ENCODE measurements at regions not wholly inside any gene's neighbourhood (a gene's known extent, or its start where the extent isn't known, plus 50 kb on each side); places are given as distances from the start of the nearest gene placed in this dataset.

DNA sequence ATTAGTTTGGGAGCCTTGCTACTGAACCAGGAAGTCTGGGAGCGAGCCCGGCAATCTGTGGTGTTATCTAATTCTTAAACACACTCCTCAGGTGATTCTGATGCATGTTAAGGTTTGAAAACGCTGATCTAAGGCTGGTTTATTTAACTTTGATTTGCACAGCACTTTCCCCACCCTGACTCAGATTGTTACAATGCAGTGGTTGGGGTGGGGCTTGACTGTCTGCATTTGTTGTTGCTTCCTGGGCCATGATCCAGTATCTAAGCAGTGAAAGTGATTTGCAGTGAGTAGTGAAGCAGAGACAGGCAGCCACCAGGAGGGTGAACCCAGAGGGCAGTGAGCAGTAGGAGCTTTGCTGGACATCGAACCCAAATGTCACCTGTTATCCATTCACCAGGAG, 81.6 kb upstream of the ARGLU1 start:
- ChIA-PET POLR2A (no interaction called here), CTCF (no interaction called here)
- Mint-ChIP-seq H3K27me3 (ENCODE audit: low read depth) (no peaks in the 10 kb centered on the region), H3K4me1 (peaks cover 6% of the 10 kb centered on the region; the same call in 1 of the 2 replicates), H3K4me3 (no peak overlapping the region), H3K9me3 (peaks cover 23% of the 10 kb centered on the region), H3K36me3 (peaks cover 10% of the 10 kb centered on the region), H3K27ac (no peak overlapping the region; the same call in 1 of the 2 replicates)
- no peak for DNase-seq (ENCODE audit: low spot score)
- ATAC-seq, result no peak
- TF ChIP-seq TCF7 (CRISPR knock-in tag; IDR thresholded peaks at IDR 0.05; ENCODE audit: low read depth) (no peak), FOXK1 (CRISPR knock-in tag; IDR thresholded peaks at IDR 0.05) (no peak)

DNA sequence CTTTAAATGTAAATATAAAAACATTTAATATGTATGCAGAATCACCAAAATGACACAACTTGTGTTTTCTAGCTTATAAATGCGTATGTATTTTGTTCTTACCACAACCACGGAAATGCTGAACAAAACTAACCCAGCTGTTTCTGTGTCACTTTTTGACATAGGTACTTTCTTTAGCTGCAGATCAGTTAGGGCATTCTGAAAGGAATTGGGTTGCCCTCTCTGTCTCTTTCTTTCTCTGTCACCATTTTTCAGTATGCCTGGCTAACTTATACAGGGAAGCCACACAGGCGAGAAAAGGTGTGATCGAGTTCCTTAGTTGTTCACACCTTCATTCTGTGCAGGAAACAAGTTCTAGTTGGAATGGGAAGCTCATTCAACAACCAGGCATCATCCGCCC, 72.6 kb upstream of the ARGLU1 start:
- H3K9me3 Mint-ChIP-seq, result peaks cover 4% of the 10 kb centered on the region
- H3K4me1 Mint-ChIP-seq, result no peaks in the 10 kb centered on the region
- no peaks in the 10 kb centered on the region for H3K27me3 Mint-ChIP-seq (ENCODE audit: low read depth)
- TF ChIP-seq RORB (CRISPR knock-in tag; IDR thresholded peaks at IDR 0.05) (no peak), KAT7 (CRISPR knock-in tag; IDR thresholded peaks at IDR 0.05; ENCODE audit: borderline replicate concordance) (no peak), SOX15 (CRISPR knock-in tag; IDR thresholded peaks at IDR 0.05) (no peak), ZNF263 (CRISPR knock-in tag; IDR thresholded peaks at IDR 0.05; ENCODE audit: low read depth) (no peak), SMAD4 (CRISPR knock-in tag; IDR thresholded peaks at IDR 0.05) (no peak), ZNF317 (CRISPR knock-in tag; IDR thresholded peaks at IDR 0.05; ENCODE audit: borderline replicate concordance, low read depth) (no peak), ZBTB21 (CRISPR knock-in tag; IDR thresholded peaks at IDR 0.05; ENCODE audit: borderline replicate concordance) (no peak), NFYB (CRISPR knock-in tag; conservative IDR thresholded peaks at IDR 0.05; ENCODE audit: low read depth) (no peak)
- TF ChIP-seq, protein P1, sequence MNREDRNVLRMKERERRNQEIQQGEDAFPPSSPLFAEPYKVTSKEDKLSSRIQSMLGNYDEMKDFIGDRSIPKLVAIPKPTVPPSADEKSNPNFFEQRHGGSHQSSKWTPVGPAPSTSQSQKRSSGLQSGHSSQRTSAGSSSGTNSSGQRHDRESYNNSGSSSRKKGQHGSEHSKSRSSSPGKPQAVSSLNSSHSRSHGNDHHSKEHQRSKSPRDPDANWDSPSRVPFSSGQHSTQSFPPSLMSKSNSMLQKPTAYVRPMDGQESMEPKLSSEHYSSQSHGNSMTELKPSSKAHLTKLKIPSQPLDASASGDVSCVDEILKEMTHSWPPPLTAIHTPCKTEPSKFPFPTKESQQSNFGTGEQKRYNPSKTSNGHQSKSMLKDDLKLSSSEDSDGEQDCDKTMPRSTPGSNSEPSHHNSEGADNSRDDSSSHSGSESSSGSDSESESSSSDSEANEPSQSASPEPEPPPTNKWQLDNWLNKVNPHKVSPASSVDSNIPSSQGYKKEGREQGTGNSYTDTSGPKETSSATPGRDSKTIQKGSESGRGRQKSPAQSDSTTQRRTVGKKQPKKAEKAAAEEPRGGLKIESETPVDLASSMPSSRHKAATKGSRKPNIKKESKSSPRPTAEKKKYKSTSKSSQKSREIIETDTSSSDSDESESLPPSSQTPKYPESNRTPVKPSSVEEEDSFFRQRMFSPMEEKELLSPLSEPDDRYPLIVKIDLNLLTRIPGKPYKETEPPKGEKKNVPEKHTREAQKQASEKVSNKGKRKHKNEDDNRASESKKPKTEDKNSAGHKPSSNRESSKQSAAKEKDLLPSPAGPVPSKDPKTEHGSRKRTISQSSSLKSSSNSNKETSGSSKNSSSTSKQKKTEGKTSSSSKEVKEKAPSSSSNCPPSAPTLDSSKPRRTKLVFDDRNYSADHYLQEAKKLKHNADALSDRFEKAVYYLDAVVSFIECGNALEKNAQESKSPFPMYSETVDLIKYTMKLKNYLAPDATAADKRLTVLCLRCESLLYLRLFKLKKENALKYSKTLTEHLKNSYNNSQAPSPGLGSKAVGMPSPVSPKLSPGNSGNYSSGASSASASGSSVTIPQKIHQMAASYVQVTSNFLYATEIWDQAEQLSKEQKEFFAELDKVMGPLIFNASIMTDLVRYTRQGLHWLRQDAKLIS (CRISPR knock-in tag; IDR thresholded peaks at IDR 0.05; ENCODE audit: borderline replicate concordance), result no peak
- TF ChIP-seq, protein P2, sequence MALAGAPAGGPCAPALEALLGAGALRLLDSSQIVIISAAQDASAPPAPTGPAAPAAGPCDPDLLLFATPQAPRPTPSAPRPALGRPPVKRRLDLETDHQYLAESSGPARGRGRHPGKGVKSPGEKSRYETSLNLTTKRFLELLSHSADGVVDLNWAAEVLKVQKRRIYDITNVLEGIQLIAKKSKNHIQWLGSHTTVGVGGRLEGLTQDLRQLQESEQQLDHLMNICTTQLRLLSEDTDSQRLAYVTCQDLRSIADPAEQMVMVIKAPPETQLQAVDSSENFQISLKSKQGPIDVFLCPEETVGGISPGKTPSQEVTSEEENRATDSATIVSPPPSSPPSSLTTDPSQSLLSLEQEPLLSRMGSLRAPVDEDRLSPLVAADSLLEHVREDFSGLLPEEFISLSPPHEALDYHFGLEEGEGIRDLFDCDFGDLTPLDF (CRISPR knock-in tag; IDR thresholded peaks at IDR 0.05), result no peak
- TF ChIP-seq, protein P3, sequence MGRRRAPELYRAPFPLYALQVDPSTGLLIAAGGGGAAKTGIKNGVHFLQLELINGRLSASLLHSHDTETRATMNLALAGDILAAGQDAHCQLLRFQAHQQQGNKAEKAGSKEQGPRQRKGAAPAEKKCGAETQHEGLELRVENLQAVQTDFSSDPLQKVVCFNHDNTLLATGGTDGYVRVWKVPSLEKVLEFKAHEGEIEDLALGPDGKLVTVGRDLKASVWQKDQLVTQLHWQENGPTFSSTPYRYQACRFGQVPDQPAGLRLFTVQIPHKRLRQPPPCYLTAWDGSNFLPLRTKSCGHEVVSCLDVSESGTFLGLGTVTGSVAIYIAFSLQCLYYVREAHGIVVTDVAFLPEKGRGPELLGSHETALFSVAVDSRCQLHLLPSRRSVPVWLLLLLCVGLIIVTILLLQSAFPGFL (CRISPR knock-in tag; IDR thresholded peaks at IDR 0.05; ENCODE audit: borderline replicate concordance), result no peak
- POLR2A ChIA-PET, result interaction anchor here (0.5 kb wide), 1 partner anchor 14 kb away, joined by 3 read pairs; no protein-coding TSS in a partner anchor
- H3K4me3 Mint-ChIP-seq, result no peak overlapping the region
- H3K27ac Mint-ChIP-seq, result no peak overlapping the region
- no peak for DNase-seq (ENCODE audit: low spot score)
- no peak for ATAC-seq
- H3K36me3 Mint-ChIP-seq, result no peaks in the 10 kb centered on the region
- CTCF ChIA-PET, result interaction anchor here (2.3 kb wide), 1 partner anchor 20 kb away, joined by 8 read pairs; no protein-coding TSS in a partner anchor

DNA sequence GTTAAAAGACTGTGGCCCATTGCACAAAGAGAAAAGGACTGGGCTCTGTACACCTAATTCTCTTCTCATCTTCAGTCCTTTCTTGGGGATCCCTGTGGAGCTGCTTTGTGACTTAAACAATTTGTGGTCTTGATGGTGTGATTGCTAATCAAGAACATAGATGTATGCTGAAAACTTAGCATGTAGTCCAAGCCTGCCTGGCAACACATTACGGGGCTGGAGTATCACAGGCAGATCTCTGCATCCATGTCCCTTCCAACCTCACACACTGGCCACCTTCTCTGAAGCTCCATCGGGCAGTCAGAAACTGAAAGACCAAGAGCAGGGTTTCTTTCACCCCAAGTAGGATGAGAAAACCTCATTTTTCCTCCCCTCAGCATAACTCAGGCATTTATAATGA, 69.6 kb upstream of the ARGLU1 start:
- no peaks in the 10 kb centered on the region for H3K27me3 Mint-ChIP-seq (ENCODE audit: low read depth)
- no peaks in the 10 kb centered on the region for H3K36me3 Mint-ChIP-seq
- ATAC-seq, result no peak
- DNase-seq (ENCODE audit: low spot score), result no peak
- POLR2A ChIA-PET, result no interaction called here
- no peaks in the 10 kb centered on the region for H3K4me1 Mint-ChIP-seq
- 0 out of 2 replicates have a peak, but pooled peaks cover 3% of the 10 kb centered on the region for H3K9me3 Mint-ChIP-seq
- CTCF ChIA-PET, result interaction anchor here (1.4 kb wide), 1 partner anchor 17 kb away, joined by 3 read pairs; no protein-coding TSS in a partner anchor
- H3K4me3 Mint-ChIP-seq, result no peak overlapping the region
- no peak overlapping the region for H3K27ac Mint-ChIP-seq
- TF ChIP-seq NR2C2 (CRISPR knock-in tag; IDR thresholded peaks at IDR 0.05), result no peak
- TF ChIP-seq ZNF416 (CRISPR knock-in tag; IDR thresholded peaks at IDR 0.05), result no peak
- TF ChIP-seq, protein P4, sequence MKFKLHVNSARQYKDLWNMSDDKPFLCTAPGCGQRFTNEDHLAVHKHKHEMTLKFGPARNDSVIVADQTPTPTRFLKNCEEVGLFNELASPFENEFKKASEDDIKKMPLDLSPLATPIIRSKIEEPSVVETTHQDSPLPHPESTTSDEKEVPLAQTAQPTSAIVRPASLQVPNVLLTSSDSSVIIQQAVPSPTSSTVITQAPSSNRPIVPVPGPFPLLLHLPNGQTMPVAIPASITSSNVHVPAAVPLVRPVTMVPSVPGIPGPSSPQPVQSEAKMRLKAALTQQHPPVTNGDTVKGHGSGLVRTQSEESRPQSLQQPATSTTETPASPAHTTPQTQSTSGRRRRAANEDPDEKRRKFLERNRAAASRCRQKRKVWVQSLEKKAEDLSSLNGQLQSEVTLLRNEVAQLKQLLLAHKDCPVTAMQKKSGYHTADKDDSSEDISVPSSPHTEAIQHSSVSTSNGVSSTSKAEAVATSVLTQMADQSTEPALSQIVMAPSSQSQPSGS (CRISPR knock-in tag; IDR thresholded peaks at IDR 0.05; ENCODE audit: borderline replicate concordance, low read depth), result no peak
- TF ChIP-seq, protein P5, sequence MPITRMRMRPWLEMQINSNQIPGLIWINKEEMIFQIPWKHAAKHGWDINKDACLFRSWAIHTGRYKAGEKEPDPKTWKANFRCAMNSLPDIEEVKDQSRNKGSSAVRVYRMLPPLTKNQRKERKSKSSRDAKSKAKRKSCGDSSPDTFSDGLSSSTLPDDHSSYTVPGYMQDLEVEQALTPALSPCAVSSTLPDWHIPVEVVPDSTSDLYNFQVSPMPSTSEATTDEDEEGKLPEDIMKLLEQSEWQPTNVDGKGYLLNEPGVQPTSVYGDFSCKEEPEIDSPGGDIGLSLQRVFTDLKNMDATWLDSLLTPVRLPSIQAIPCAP (CRISPR knock-in tag; IDR thresholded peaks at IDR 0.05), result no peak
- no peak for TF ChIP-seq FOXP1 (CRISPR knock-in tag; IDR thresholded peaks at IDR 0.05; ENCODE audit: borderline replicate concordance)
- TF ChIP-seq, protein P6, sequence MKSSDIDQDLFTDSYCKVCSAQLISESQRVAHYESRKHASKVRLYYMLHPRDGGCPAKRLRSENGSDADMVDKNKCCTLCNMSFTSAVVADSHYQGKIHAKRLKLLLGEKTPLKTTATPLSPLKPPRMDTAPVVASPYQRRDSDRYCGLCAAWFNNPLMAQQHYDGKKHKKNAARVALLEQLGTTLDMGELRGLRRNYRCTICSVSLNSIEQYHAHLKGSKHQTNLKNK (CRISPR knock-in tag; IDR thresholded peaks at IDR 0.05), result no peak
- TF ChIP-seq, protein P7, sequence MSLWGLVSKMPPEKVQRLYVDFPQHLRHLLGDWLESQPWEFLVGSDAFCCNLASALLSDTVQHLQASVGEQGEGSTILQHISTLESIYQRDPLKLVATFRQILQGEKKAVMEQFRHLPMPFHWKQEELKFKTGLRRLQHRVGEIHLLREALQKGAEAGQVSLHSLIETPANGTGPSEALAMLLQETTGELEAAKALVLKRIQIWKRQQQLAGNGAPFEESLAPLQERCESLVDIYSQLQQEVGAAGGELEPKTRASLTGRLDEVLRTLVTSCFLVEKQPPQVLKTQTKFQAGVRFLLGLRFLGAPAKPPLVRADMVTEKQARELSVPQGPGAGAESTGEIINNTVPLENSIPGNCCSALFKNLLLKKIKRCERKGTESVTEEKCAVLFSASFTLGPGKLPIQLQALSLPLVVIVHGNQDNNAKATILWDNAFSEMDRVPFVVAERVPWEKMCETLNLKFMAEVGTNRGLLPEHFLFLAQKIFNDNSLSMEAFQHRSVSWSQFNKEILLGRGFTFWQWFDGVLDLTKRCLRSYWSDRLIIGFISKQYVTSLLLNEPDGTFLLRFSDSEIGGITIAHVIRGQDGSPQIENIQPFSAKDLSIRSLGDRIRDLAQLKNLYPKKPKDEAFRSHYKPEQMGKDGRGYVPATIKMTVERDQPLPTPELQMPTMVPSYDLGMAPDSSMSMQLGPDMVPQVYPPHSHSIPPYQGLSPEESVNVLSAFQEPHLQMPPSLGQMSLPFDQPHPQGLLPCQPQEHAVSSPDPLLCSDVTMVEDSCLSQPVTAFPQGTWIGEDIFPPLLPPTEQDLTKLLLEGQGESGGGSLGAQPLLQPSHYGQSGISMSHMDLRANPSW (CRISPR knock-in tag; conservative IDR thresholded peaks at IDR 0.05; ENCODE audit: low read depth), result no peak
